HepG2 (cell line): ENCODE measurements at regions not wholly inside any gene's neighbourhood (a gene's known extent, or its start where the extent isn't known, plus 50 kb on each side); places are given as distances from the start of the nearest gene placed in this dataset.

Source experiments
- ATAC-seq: fragments of 200-7000 bp; cut with Tn5 transposase; 3 replicates; pipeline ENCODE4 v1.9.1; 2020; ENCODE audit warnings: mild to moderate bottlenecking, moderate library complexity
- BruUV-seq: library from RNA; stranded (reverse); fragments of 400-500 nt; replicated peaks from 2 replicates; lab custom pipeline; 2021; lab: Mats Ljungman, UMichigan
- CTCF ChIA-PET: fragments of 300-600 bp; formaldehyde crosslinking; extraction: SDS; loops from one replicate; lab custom pipeline; 2021; ENCODE audit warnings: low total read pairs, inconsistent platforms, low intra/inter-chr PET ratio; lab: Yijun Ruan, JAX
- POLR2A ChIA-PET: fragments of 350-600 bp; sonication (Branson Sonifier 250); formaldehyde crosslinking; loops from one replicate; lab custom pipeline; 2020; ENCODE audit warnings: antibody characterized with exemption, inconsistent platforms; lab: Yijun Ruan, JAX
- DNase-seq: peaks from one replicate; pipeline ENCODE4 v3.0.0-alpha.2; 2015; ENCODE audit warnings: low spot score
- FAIRE-seq: peaks from 3 replicates; lab custom pipeline; 2011; peaks lifted over from hg19 to GRCh38; lab: Jason Lieb, UNC
- H2AFZ ChIP-seq: one replicate; pipeline ENCODE4 v1.6.1; 2011; ENCODE audit warnings: low read length, inconsistent platforms
- H3K27ac ChIP-seq: fragments of 300-600 bp; 3 replicates; pipeline ENCODE4 v1.8.0; 2011; ENCODE audit warnings: mixed run types, mild to moderate bottlenecking, mixed read lengths, low read length, inconsistent platforms; ENCODE audit not compliant: insufficient read depth; ENCODE audit errors: extremely low read length
- H3K27me3 ChIP-seq, 2 experiments: fragments of 200-600 bp in 1 of 2; 2 replicates in 1 of 2; 3 replicates in 1 of 2; pipeline versions ENCODE4 v1.6.0 to v1.8.0; 2011; ENCODE audit warnings: low read length in 2 of 2, mild to moderate bottlenecking in 2 of 2, moderate library complexity in 2 of 2, inconsistent platforms in 1 of 2; ENCODE audit not compliant: insufficient read depth in 2 of 2, control insufficient read depth in 1 of 2
- H3K36me3 ChIP-seq, 2 experiments: fragments of 200-600 bp in 1 of 2; replicated peaks in 1 of 2; 2 replicates in 1 of 2; 3 replicates in 1 of 2; pipeline versions ENCODE4 v1.5.1 to v1.8.0; 2011; ENCODE audit warnings: low read length in 2 of 2, inconsistent platforms in 1 of 2; ENCODE audit not compliant: insufficient read depth in 2 of 2, control insufficient read depth in 1 of 2
- H3K4me1 ChIP-seq: 2 replicates; pipeline ENCODE4 v1.5.1; 2012; ENCODE audit warnings: low read length, inconsistent platforms; ENCODE audit not compliant: insufficient read depth
- H3K4me2 ChIP-seq: 2 replicates; pipeline ENCODE4 v1.6.0; 2011; ENCODE audit warnings: low read depth, low read length, inconsistent platforms
- H3K4me3 ChIP-seq, 3 experiments: fragments of 200-600 bp in 1 of 3; sonication (generic), shearing (Covaris generic) in 1 of 3; replicated peaks in 1 of 3; 2 replicates each; pipeline ENCODE4 v1.5.1; 2011 to 2016; ENCODE audit warnings: low read length in 3 of 3, inconsistent platforms in 2 of 3, low read depth in 2 of 3, mild to moderate bottlenecking in 2 of 3, control low read depth in 1 of 3, mixed read lengths in 1 of 3; ENCODE audit not compliant: insufficient read depth in 1 of 3
- H3K79me2 ChIP-seq: one replicate; pipeline ENCODE4 v1.6.1; 2011; ENCODE audit warnings: low read length, inconsistent platforms; ENCODE audit not compliant: insufficient read depth
- H3K9ac ChIP-seq: 2 replicates; pipeline ENCODE4 v1.6.0; 2011; ENCODE audit warnings: mild to moderate bottlenecking, low read depth, low read length, inconsistent platforms; ENCODE audit not compliant: insufficient read depth
- H3K9me3 ChIP-seq: 2 replicates; pipeline ENCODE4 v1.5.1; 2012; ENCODE audit warnings: mild to moderate bottlenecking, low read length
- H4K20me1 ChIP-seq: 2 replicates; pipeline ENCODE4 v1.6.0; 2011; ENCODE audit warnings: inconsistent platforms, mild to moderate bottlenecking, low read length, moderate library complexity; ENCODE audit not compliant: insufficient read depth
- ETV5 ChIP-seq: IDR thresholded peaks from 2 replicates; pipeline ENCODE4 v1.6.1; 2018; ENCODE audit warnings: missing biosample characterization, missing genetic modification reagents, inconsistent platforms, borderline replicate concordance
- ISL2 ChIP-seq: sonication (generic); formaldehyde crosslinking; IDR thresholded peaks from 2 replicates; pipeline ENCODE4 v1.5.0; 2020; ENCODE audit warnings: missing genetic modification reagents
- KAT8 ChIP-seq: IDR thresholded peaks from 2 replicates; pipeline ENCODE4 v1.6.1; 2016; ENCODE audit warnings: missing genetic modification reagents, missing compliant biosample characterization
- PAWR ChIP-seq: sonication (generic); formaldehyde crosslinking; IDR thresholded peaks from 2 replicates; pipeline ENCODE4 v1.4.0; 2020; ENCODE audit warnings: missing genetic modification reagents, mild to moderate bottlenecking, borderline replicate concordance
- PLSCR1 ChIP-seq: sonication (generic); formaldehyde crosslinking; IDR thresholded peaks from 2 replicates; pipeline ENCODE4 v1.5.0; 2020; ENCODE audit warnings: missing genetic modification reagents, mild to moderate bottlenecking, borderline replicate concordance
- RBM39 ChIP-seq: fragments of 200-400 bp; formaldehyde crosslinking; IDR thresholded peaks from one replicate; pipeline ENCODE4 v1.6.1; 2018; ENCODE audit warnings: antibody characterized with exemption, mild to moderate bottlenecking, low read depth, low read length; ENCODE audit not compliant: poor library complexity, severe bottlenecking
- REST ChIP-seq, 2 experiments: IDR thresholded peaks; 2 replicates each; pipeline ENCODE4 v1.6.1; 2011 to 2012; ENCODE audit warnings: low read length in 2 of 2, borderline replicate concordance in 1 of 2, low read depth in 1 of 2, mild to moderate bottlenecking in 1 of 2, moderate library complexity in 1 of 2
- TSC22D2 ChIP-seq: sonication (generic); formaldehyde crosslinking; IDR thresholded peaks from 2 replicates; pipeline ENCODE4 v1.5.1; 2020; ENCODE audit warnings: missing genetic modification reagents, mild to moderate bottlenecking, borderline replicate concordance
- ZNF574 ChIP-seq: sonication (generic); formaldehyde crosslinking; IDR thresholded peaks from 2 replicates; pipeline ENCODE4 v1.4.0; 2020; ENCODE audit warnings: missing genetic modification reagents
- ZNF703 ChIP-seq: sonication (generic); formaldehyde crosslinking; IDR thresholded peaks from 2 replicates; pipeline ENCODE4 v1.5.1; 2020; ENCODE audit warnings: missing genetic modification reagents, mild to moderate bottlenecking, moderate library complexity, borderline replicate concordance
- ZNF737 ChIP-seq: sonication (generic); formaldehyde crosslinking; IDR thresholded peaks from 2 replicates; pipeline ENCODE4 v1.5.0; 2020; ENCODE audit warnings: missing genetic modification reagents, mild to moderate bottlenecking, borderline replicate concordance
- ZNF776 ChIP-seq: sonication (generic); formaldehyde crosslinking; IDR thresholded peaks from 2 replicates; pipeline ENCODE4 v1.4.0; 2020; ENCODE audit warnings: mild to moderate bottlenecking, missing genetic modification reagents
- WGBS: methylation state at CpG from one replicate; pipeline ENCODE4 v1.1.6; 2017; ENCODE audit warnings: low lambda C conversion rate; 5-methylcytosine and 5-hydroxymethylcytosine counted together
- in situ Hi-C: cut with HindIII; loops from 2 replicates; pipeline ENCODE4 v1.10.0; 2017; ENCODE audit warnings: low pct_unique_long_range_greater_than_20kb; ENCODE audit not compliant: extremely low pct_ligation_motif_present
- intact Hi-C: fragments of 100-400 bp; cut with micrococcal nuclease; formaldehyde crosslinking; loops from one replicate; pipeline ENCODE4 v1.10.0; 2022; ENCODE audit not compliant: unreplicated experiment

GRCh38 chr14:83462759-83463158, 1929.1 kb upstream of the SEL1L start:
- no peaks in the 10 kb centered on the region for H3K79me2 ChIP-seq
- in situ Hi-C loops, result no loop called here
- no peak overlapping the region for H2AFZ ChIP-seq
- peaks cover 75% of the 10 kb centered on the region for H3K9me3 ChIP-seq
- no peaks in the 10 kb centered on the region for H3K27me3 ChIP-seq
- WGBS, result 2% methylated on average over 3 of the region's 3 CpGs
- CTCF ChIA-PET, result no interaction called here
- no TSS peak for BruUV-seq
- no peak overlapping the region for H3K9ac ChIP-seq
- no peak overlapping the region for H3K27ac ChIP-seq
- no peaks in the 10 kb centered on the region for H4K20me1 ChIP-seq
- no peaks in the 10 kb centered on the region for H3K36me3 ChIP-seq
- intact Hi-C loops, result loop anchor here (2.0 to 5.0 kb wide), 2 partner anchors 162 to 750 kb away; no protein-coding TSS in a partner anchor
- FAIRE-seq, result no peak
- H3K4me2 ChIP-seq, result no peak overlapping the region
- no peak overlapping the region for H3K4me3 ChIP-seq
- DNase-seq, result no peak
- no peaks in the 10 kb centered on the region for H3K4me1 ChIP-seq
- ATAC-seq, result no peak
- POLR2A ChIA-PET, result no interaction called here
- TF ChIP-seq PLSCR1 (CRISPR knock-in tag) (no peak), ZNF703 (CRISPR knock-in tag) (no peak), ISL2 (CRISPR knock-in tag) (no peak), RBM39 (no peak), REST (IDR thresholded peaks at IDR 0.05; ENCODE audit: borderline replicate concordance in 1 of 2, low read depth in 1 of 2, low read length in 2 of 2) (no peak), PAWR (CRISPR knock-in tag) (no peak), KAT8 (CRISPR knock-in tag) (no peak), ETV5 (CRISPR knock-in tag) (no peak), ZNF574 (CRISPR knock-in tag) (no peak), ZNF776 (CRISPR knock-in tag) (no peak), TSC22D2 (no peak), ZNF737 (CRISPR knock-in tag) (no peak)
